ENCODE measurements at regions not wholly inside any gene's neighbourhood (a gene's known extent, or its start where the extent isn't known, plus 50 kb on each side); places are given as distances from the start of the nearest gene placed in this dataset.

GRCh38 chr6:159444056-159444760 lies 248.8 kb downstream of the SOD2 start:
- TF ChIP-seq YY1 (IDR thresholded peaks at IDR 0.05; ENCODE audit: insufficient read depth, insufficient read length), result no peak
- TF ChIP-seq SUZ12 (IDR thresholded peaks at IDR 0.05; ENCODE audit: extremely low read depth, insufficient read depth, insufficient read length), result no peak

All from NT2/D1 (cell line).